GM12872 (cell line): ENCODE measurements at regions not wholly inside any gene's neighbourhood (a gene's known extent, or its start where the extent isn't known, plus 50 kb on each side); places are given as distances from the start of the nearest gene placed in this dataset.

ENCODE experiments used
- TF ChIP-seq, protein P1 (sequence below): IDR thresholded peaks from 3 replicates; pipeline ENCODE4 v1.5.1; 2011; ENCODE audit warnings: low read depth, mild to moderate bottlenecking, low read length, moderate library complexity; ENCODE audit not compliant: insufficient read depth

DNA sequence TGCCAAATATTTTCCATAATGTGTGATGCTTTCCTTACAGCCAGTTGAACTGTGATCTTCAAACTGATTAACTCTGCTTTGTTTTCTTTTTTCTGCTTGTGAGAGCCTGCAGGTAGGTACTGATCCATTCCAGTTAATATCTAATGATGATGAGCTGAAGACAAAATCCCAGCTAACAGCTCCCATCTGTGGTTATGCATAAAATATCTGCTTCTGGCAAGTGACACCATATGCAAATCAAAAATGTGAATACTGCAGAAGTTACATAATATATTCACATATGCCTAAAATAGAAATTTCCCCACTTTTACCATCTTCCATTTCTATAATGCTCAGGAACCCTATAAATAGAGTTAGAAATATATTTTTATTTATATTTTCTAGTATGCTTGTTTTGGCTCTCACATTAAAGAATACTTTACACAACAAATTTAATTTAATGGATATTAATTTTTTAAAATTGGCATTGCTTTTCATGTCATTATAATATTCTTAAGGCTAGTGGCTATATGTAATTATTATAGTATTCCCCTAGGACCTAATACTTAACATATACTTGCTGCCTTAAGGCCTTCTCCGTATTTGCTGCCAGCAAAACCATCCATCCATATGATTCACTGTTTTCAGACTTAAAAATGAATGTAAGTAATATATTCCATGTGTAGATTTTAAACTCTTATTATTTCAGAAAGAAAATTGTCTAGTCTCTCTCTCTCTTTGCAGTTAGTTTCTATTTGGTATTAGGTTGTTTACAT is 83.8 kb downstream of the CCER1 start:
- TF ChIP-seq, protein P1, sequence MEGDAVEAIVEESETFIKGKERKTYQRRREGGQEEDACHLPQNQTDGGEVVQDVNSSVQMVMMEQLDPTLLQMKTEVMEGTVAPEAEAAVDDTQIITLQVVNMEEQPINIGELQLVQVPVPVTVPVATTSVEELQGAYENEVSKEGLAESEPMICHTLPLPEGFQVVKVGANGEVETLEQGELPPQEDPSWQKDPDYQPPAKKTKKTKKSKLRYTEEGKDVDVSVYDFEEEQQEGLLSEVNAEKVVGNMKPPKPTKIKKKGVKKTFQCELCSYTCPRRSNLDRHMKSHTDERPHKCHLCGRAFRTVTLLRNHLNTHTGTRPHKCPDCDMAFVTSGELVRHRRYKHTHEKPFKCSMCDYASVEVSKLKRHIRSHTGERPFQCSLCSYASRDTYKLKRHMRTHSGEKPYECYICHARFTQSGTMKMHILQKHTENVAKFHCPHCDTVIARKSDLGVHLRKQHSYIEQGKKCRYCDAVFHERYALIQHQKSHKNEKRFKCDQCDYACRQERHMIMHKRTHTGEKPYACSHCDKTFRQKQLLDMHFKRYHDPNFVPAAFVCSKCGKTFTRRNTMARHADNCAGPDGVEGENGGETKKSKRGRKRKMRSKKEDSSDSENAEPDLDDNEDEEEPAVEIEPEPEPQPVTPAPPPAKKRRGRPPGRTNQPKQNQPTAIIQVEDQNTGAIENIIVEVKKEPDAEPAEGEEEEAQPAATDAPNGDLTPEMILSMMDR: no peak

DNA sequence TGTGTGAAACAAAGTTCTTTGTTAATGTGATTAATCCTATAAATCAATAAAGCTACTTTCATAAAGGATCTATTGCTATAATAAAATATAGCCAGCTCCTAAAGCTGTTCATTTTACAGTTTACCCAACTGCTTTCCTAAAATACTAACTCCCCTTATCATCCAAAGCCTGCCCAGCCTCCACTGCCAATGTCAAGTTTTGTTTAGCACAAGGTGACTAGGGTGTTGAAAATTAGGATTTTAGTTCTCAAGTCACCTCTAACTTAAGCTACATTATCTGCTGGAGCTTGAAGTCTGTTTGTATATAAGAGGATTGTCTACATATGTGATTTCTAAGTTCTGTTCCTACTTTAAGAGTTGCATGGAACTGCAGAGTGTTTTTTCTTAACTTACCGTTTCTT is 86.3 kb downstream of the CCER1 start:
- TF ChIP-seq, protein P1: no peak

DNA sequence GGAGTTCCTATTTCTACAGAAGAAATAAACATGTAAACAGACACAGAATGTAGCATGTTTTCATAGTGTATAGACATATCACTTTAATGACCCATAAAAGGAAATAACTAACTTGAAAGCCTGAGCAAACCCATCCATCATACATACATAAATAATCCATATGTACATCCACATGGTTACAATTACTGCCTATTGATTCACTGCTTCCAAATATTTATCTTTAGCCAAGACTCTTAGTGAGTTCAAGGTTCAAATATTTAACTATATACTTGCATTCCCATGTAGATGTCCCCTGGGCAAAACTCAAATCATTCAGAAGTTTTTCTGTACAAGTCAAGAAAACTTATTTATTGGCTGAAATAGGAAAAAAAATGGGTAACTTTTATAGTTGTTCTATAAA is 95.4 kb downstream of the CCER1 start:
- TF ChIP-seq, protein P1: no peak

- TF ChIP-seq, protein P1: no peak
Observed at GRCh38 chr12:90858252-90858651, 96.7 kb downstream of the CCER1 start.

GRCh38 chr12:90855534-90855933 is 99.4 kb downstream of the CCER1 start:
- TF ChIP-seq, protein P1: no peak

DNA sequence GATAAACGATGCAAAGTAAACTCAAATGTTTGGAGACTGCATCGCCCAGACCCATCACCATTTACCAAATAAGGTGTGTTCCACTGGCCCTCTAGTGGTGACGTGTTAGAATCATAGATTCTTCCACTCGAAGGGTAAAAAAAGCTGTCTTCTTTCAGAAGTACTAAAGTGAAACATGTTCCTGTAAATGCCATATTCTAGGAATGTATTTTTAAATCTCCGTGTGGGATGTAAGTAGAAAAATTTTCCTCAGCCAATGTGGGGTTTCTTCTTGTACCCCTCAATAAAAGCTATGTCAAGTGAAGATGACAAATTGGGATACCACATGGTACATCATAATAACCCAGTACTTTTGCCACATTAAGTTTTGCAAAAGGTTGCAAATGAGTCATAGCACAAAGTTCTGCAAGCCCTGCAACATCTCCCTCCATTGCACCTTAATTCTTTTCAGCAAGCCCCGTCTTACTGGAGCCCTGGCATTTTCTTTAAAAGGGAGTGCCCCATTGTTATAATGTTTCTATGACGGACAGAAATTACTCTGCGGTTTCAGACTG is 100.8 kb downstream of the CCER1 start:
- TF ChIP-seq, protein P1: peak; percentile 71

GRCh38 chr12:90851800-90852718 is 102.9 kb downstream of the CCER1 start:
- TF ChIP-seq, protein P1: no peak
